HCT116 (cell line): ENCODE measurements at regions not wholly inside any gene's neighbourhood (a gene's known extent, or its start where the extent isn't known, plus 50 kb on each side); places are given as distances from the start of the nearest gene placed in this dataset.
"Not testable (repeated sequence)": the region's sequence is repeated elsewhere in the genome, so short reads cannot be mapped to it uniquely, and the experiment has no call there.

Experiments used
- ATAC-seq: fragments of 200-7000 bp; cut with Tn5 transposase; 2 replicates; pipeline ENCODE4 v1.9.1; 2020; ENCODE audit warnings: mild to moderate bottlenecking, moderate library complexity
- BruUV-seq: library from RNA; stranded (reverse); fragments of 400-500 nt; replicated peaks from 2 replicates; lab custom pipeline; 2021; lab: Mats Ljungman, UMichigan
- CTCF ChIA-PET: fragments of 300-600 bp; sonication (Branson Sonifier 250); formaldehyde crosslinking; loops from one replicate; lab custom pipeline; 2021; ENCODE audit warnings: antibody characterized with exemption; lab: Charles Lee
- POLR2A ChIA-PET: fragments of 300-600, 350-600 bp; sonication (Branson Sonifier 250); formaldehyde crosslinking; loops from one replicate; lab custom pipeline; 2021; ENCODE audit warnings: antibody characterized with exemption; lab: Charles Lee
- RAD21 ChIA-PET, 2 experiments: fragments of 300-600 bp; sonication (Branson Sonifier 250); formaldehyde crosslinking; loops; one replicate each; lab custom pipeline; 2023; ENCODE audit warnings: low total read pairs in 2 of 2; ENCODE audit not compliant: uncharacterized antibody in 2 of 2, unreplicated experiment in 2 of 2, low non-redundant PET in 1 of 2; lab: Charles Lee
- DNase-seq: peaks from one replicate; pipeline ENCODE4 v3.0.0-alpha.2; 2010; ENCODE audit warnings: low read depth, low spot score
- H2AFZ ChIP-seq: fragments of 200-600 bp; shearing (Covaris generic), sonication (generic); 2 replicates; pipeline ENCODE4 v1.6.1; 2017; ENCODE audit warnings: low read depth, mixed run types, mixed read lengths, antibody characterized with exemption, low read length; ENCODE audit not compliant: poor library complexity, severe bottlenecking
- H3K27ac ChIP-seq: 2 replicates; pipeline ENCODE4 v1.5.1; 2012; ENCODE audit warnings: low read depth, low read length
- H3K27me3 ChIP-seq: fragments of 200-600 bp; sonication (generic); 2 replicates; pipeline ENCODE4 v1.6.1; 2016; ENCODE audit warnings: mixed run types, low read length, mixed read lengths; ENCODE audit not compliant: insufficient read depth
- H3K36me3 ChIP-seq, 2 experiments: fragments of 200-500 bp in 1 of 2; fragments of 200-600 bp in 1 of 2; sonication (Bioruptor generic) in 1 of 2; sonication (generic) in 1 of 2; 2 replicates each; pipeline versions ENCODE4 v1.5.1 to v1.6.1; 2014 to 2016; ENCODE audit warnings: low read length in 2 of 2, inconsistent platforms in 1 of 2, mixed read lengths in 1 of 2, mixed run types in 1 of 2; ENCODE audit not compliant: insufficient read depth in 2 of 2, control insufficient read depth in 1 of 2
- H3K4me1 ChIP-seq, 2 experiments: fragments of 200-600 bp in 1 of 2; sonication (generic) in 1 of 2; 2 replicates each; pipeline versions ENCODE4 v1.5.1 to v1.6.1; 2012 to 2017; ENCODE audit warnings: low read length in 2 of 2, inconsistent platforms in 1 of 2, mild to moderate bottlenecking in 1 of 2, mixed read lengths in 1 of 2, mixed run types in 1 of 2, moderate library complexity in 1 of 2; ENCODE audit not compliant: insufficient read depth in 2 of 2, control insufficient read depth in 1 of 2
- H3K4me2 ChIP-seq: fragments of 200-600 bp; sonication (generic); 2 replicates; pipeline ENCODE4 v1.6.1; 2017; ENCODE audit warnings: mixed run types, low read length, mixed read lengths
- H3K4me3 ChIP-seq, 2 experiments: fragments of 200-600 bp in 1 of 2; sonication (generic) in 1 of 2; replicated peaks in 1 of 2; 2 replicates each; pipeline ENCODE4 v1.5.1; 2011 to 2016; ENCODE audit warnings: low read length in 2 of 2, control low read depth in 1 of 2, low read depth in 1 of 2, mild to moderate bottlenecking in 1 of 2, mixed read lengths in 1 of 2, mixed run types in 1 of 2
- H3K79me2 ChIP-seq: fragments of 200-600 bp; sonication (generic); 2 replicates; pipeline ENCODE4 v1.6.1; 2017; ENCODE audit warnings: mild to moderate bottlenecking, mixed run types, low read length, moderate library complexity, mixed read lengths; ENCODE audit not compliant: insufficient read depth
- H3K9ac ChIP-seq: fragments of 200-600 bp; sonication (generic); 2 replicates; pipeline ENCODE4 v1.6.1; 2016; ENCODE audit warnings: low read length, mixed read lengths
- H3K9me2 ChIP-seq: fragments of 200-600 bp; sonication (generic), shearing (Covaris generic); 2 replicates; pipeline ENCODE4 v1.6.1; 2017; ENCODE audit warnings: mixed run types, mild to moderate bottlenecking, moderate library complexity; ENCODE audit not compliant: insufficient read depth
- H3K9me3 ChIP-seq, 2 experiments: fragments of 200-500 bp in 1 of 2; fragments of 200-600 bp in 1 of 2; sonication (Bioruptor generic) in 1 of 2; sonication (generic) in 1 of 2; 2 replicates each; pipeline ENCODE4 v1.6.1; 2014 to 2017; ENCODE audit warnings: low read length in 2 of 2, mixed read lengths in 2 of 2, inconsistent platforms in 1 of 2, low read depth in 1 of 2, mild to moderate bottlenecking in 1 of 2, mixed run types in 1 of 2, moderate library complexity in 1 of 2; ENCODE audit not compliant: control insufficient read depth in 1 of 2, insufficient read depth in 1 of 2
- H4K20me1 ChIP-seq: fragments of 200-600 bp; sonication (generic), shearing (Covaris generic); 2 replicates; pipeline ENCODE4 v1.6.1; 2017; ENCODE audit warnings: mixed run types, mild to moderate bottlenecking, moderate library complexity; ENCODE audit not compliant: insufficient read depth
- CEBPB ChIP-seq: IDR thresholded peaks from 2 replicates; pipeline ENCODE4 v1.6.1; 2012; ENCODE audit warnings: low read depth
- ELF1 ChIP-seq: IDR thresholded peaks from 2 replicates; pipeline ENCODE4 v1.6.1; 2012; ENCODE audit warnings: low read depth, borderline replicate concordance
- RAD21 ChIP-seq: IDR thresholded peaks from 2 replicates; pipeline ENCODE4 v1.6.1; 2012; ENCODE audit warnings: low read depth, mild to moderate bottlenecking
- SIN3A ChIP-seq: IDR thresholded peaks from 2 replicates; pipeline ENCODE4 v1.6.1; 2012; ENCODE audit warnings: low read depth
- SP1 ChIP-seq: IDR thresholded peaks from 2 replicates; pipeline ENCODE4 v1.6.1; 2012; ENCODE audit warnings: low read depth
- TCF7L2 ChIP-seq: IDR thresholded peaks from 2 replicates; pipeline ENCODE4 v1.7.0; 2011; ENCODE audit warnings: borderline replicate concordance, inconsistent platforms; ENCODE audit not compliant: insufficient read depth, insufficient read length; ENCODE audit errors: extremely low read depth
- intact Hi-C: fragments of 100-400 bp; cut with micrococcal nuclease; formaldehyde crosslinking; loops from 2 replicates; pipeline ENCODE4 v1.10.0; 2022

GRCh38 chr3:194904999-194905398 lies 219.3 kb downstream of the FAM43A start:
- H4K20me1 ChIP-seq, H3K4me2 ChIP-seq, H3K9ac ChIP-seq, BruUV-seq, H3K4me3 ChIP-seq, H3K9me2 ChIP-seq, H3K79me2 ChIP-seq, intact Hi-C loops, DNase-seq, H3K27me3 ChIP-seq, H3K36me3 ChIP-seq, H3K9me3 ChIP-seq, ATAC-seq, H3K4me1 ChIP-seq, CTCF ChIA-PET, RAD21 ChIA-PET, H3K27ac ChIP-seq, H2AFZ ChIP-seq, POLR2A ChIA-PET: not testable (repeated sequence)

DNA sequence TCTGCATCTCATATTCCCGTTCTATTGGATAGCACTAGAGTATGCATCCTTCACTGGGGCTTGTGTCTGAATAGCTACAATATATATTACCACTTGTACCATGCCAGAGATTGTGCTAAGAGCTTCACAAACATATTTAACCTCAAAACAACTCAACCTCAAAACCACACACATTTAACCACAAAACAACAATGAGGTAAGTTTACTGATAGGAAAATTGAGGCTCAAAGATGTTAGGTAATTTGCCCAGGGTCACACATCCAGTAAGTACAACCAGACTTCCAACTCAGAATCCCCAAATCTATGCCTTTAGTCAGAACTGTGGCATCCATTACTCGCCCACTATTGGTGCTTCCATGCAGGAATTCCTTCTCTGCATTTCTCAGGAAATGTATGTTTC lies 220.0 kb downstream of the FAM43A start:
- intact Hi-C loops: no loop called here
- RAD21 ChIA-PET: no interaction called here
- no peak overlapping the region for H3K4me2 ChIP-seq
- H3K79me2 ChIP-seq: no peaks in the 10 kb centered on the region
- no peaks in the 10 kb centered on the region for H3K36me3 ChIP-seq
- no peaks in the 10 kb centered on the region for H3K4me1 ChIP-seq
- ATAC-seq: no peak
- no peak for TF ChIP-seq CEBPB
- TF ChIP-seq ELF1: no peak
- TF ChIP-seq TCF7L2: no peak
- no peak for TF ChIP-seq SIN3A
- TF ChIP-seq SP1: no peak
- TF ChIP-seq RAD21: no peak
- TF ChIP-seq, all 23 proteins: peak for 0
- Histone ChIP-seq H3K9ac (no peak overlapping the region), H2AFZ (no peak overlapping the region), H3K9me2 (no peaks in the 10 kb centered on the region), H3K9me3 (peaks cover 0 to 6% of the 10 kb centered on the region in 2 experiments; a peak in 1 of 4 replicates), H3K27ac (no peak overlapping the region), H4K20me1 (no peaks in the 10 kb centered on the region), H3K4me3 (no peak overlapping the region), H3K27me3 (no peaks in the 10 kb centered on the region)
- POLR2A ChIA-PET: no interaction called here
- DNase-seq: no peak
- no TSS peak for BruUV-seq
- CTCF ChIA-PET: no interaction called here
